HG03139 (cell line): ENCODE measurements at regions not wholly inside any gene's neighbourhood (a gene's known extent, or its start where the extent isn't known, plus 50 kb on each side); places are given as distances from the start of the nearest gene placed in this dataset.

ENCODE experiments used
- ATAC-seq: cut with Tn5 transposase; IDR thresholded peaks from one replicate; pipeline ENCODE4 v1.9.1; 2021; ENCODE audit not compliant: unreplicated experiment

DNA sequence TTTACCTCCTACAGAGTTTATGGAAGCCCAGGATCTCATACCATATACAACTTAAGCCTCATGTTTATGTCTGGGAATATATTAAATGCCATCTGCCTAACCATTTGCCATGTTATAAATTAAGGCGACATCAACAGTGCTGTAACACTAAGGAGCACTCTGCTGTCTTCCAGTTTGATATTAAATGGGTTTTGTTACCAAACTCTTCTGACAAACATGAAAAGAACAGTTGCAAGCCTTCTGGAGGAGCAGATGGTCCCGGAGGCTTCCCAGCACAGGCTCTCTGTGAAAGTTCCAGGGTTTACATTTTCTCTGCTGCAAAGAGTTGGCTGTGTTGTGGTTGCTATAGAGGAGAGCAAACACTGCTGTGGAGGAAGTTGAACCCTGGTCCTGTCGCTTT is 545.3 kb upstream of the SALL1 start:
- ATAC-seq, result no peak

DNA sequence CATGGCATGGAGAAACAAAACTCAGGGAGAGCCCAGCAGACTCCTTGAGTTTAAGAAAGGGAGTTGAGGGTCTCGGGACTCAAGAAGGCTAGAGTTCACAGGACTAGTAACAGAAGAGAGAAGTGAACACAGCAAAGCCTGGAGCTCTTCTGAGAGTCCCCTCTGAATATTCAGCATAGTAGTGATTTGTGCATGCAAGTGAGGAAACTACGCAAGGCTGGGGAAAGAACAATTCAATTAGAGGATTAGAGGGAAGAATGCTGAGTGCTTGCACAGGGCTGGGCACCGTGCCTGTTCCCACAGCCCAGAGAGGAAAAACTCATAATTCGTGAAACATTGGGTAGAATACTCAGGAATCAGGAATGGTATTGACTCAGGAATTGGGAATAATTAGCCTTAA is 540.0 kb upstream of the SALL1 start:
- ATAC-seq, result no peak

DNA sequence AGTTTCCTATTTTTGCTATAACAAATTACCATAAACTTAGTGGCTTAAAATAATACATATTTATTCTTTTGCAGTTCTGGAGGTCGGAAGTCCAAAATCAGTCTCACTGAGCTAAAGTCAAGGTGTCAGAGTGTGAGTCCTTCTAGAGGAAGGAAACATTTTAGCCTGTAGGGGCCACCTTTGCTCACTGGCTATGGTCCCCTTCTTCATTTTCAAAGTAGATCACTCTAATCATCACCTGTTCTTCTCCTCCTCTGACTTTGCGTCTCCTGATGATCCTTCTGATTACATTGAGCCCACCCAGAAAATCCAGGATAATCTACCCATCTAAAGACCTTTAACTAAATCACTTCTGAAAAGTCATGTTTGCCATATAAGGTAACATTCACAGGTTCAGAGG is 534.4 kb upstream of the SALL1 start:
- no peak for ATAC-seq

DNA sequence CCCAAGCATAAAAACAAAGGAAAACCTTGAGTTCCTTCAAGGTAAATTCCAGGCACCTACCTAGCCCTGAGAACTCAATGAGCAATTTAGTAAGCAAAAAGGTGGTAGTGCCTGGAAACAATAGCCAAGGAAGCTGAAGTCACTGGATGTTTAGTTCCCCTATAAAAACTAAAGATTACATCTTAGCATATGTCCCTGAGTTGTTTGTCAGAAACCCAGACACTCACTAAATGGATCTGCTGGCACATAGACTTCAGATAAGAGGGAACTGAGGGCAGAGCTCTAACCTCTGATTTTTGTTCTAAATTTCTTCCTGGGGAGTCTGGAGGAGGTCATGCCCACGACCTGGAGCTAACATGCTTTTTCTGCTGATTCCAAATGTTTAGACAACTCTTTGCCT is 532.8 kb upstream of the SALL1 start:
- no peak for ATAC-seq

DNA sequence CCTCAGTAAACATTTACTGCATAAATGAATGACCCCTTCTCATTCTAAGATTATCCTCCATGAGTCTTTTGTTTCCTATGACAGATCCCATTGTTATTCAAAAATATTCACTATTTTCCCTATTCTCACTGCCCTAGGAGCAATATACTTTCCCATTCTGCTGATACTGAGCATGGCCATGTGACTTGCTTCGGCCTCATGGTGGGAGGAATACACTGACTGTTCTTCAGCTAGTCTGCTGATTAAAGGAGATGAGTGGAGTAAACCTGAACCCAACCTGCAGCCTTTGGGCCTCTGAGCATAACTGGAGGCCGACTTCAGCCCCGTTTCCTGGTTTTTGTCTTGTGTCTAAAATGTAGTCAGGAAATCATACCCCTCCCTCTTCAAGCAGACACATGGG is 531.8 kb upstream of the SALL1 start:
- no peak for ATAC-seq

- no peak for ATAC-seq
Observed at GRCh38 chr16:51674615-51675014, 523.5 kb upstream of the SALL1 start.

- no peak for ATAC-seq
Observed at GRCh38 chr16:51670527-51670926, 519.5 kb upstream of the SALL1 start.

DNA sequence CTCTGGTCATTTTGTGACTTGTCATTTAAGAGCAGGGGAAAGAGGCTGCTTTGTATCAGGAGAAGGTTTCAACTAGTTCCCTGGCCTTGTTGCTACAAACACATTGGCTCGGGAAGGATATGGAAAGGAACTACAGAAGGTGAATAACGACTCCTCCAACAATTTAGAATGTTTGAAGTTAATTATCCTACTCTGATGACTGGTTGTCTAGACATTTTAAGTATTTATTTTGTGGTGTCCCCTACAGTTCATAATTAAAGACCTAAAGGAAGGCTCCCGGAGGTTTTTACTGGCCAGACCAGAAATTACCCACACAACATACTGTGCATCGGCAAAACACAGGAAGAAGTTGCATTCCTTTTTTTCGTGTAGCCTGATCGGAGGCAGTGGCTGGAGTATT is 515.8 kb upstream of the SALL1 start:
- no peak for ATAC-seq

- no peak for ATAC-seq
Observed at GRCh38 chr16:51666074-51666473, 515.0 kb upstream of the SALL1 start.

- ATAC-seq, result no peak
Observed at GRCh38 chr16:51665436-51665998, 514.4 kb upstream of the SALL1 start.

GRCh38 chr16:51658531-51658930 is 507.5 kb upstream of the SALL1 start:
- ATAC-seq, result no peak

DNA sequence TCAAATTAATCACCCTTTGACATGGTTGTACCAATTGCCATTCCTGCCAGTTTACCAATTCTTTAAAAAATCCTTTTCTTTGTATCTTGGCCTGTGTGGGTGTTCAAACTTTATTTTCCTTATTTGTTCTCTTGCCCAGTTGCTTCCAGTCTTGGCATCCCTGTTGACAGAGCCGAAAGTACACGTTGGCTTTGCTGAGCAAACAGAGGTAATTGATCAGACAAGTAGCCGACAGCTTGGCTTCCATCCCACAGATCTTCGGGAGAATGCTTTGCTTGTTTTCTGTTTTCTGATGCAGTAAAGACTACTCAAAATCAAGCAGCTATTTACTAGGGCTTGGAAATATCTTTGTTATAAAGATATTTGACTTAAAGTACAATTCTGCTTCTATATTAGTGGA is 506.8 kb upstream of the SALL1 start:
- ATAC-seq, result no peak

DNA sequence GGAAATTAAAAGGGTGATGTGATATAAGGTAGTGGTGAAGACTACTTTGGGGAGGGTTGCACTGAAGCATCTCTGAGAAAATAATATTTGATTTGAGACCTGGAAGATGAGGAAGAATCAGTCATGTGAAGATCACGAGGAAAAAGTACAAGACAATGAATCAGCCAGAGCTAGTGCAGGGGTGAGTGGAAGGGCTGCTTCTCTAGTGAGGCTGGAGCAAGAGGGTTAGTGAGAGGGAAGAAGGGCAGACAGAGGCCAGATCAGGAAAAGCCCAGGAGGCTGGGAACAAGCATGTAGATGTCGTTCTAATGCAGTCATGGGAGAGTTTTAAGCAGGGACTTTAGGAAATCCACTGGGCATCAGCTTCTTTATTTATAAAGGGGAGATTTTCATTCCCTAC is 504.2 kb upstream of the SALL1 start:
- no peak for ATAC-seq

GRCh38 chr16:51651061-51651466 is 500.0 kb upstream of the SALL1 start:
- ATAC-seq, result no peak

DNA sequence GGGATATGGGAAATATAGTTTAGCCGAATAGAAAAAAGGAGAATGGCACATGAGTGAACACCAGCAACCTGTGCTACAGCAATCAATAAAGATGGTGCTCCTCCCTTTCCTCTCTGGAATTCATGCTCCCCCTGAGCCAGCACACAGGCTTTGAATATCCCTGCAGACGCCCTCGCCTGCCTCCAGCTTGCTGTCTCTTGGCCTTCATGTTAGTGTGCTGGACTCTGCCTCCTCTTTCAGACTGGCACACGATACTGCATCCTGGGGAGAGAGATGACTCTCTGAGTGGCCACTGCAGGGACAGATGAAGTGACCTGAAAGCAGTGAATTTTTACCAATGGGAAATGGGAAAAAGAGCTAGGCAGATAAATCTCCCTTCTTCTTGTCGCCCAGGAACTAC is 498.6 kb upstream of the SALL1 start:
- no peak for ATAC-seq

GRCh38 chr16:51648526-51648925 is 497.5 kb upstream of the SALL1 start:
- no peak for ATAC-seq

GRCh38 chr16:51641191-51641765 is 490.2 kb upstream of the SALL1 start:
- no peak for ATAC-seq

GRCh38 chr16:51640196-51640595 is 489.1 kb upstream of the SALL1 start:
- no peak for ATAC-seq

DNA sequence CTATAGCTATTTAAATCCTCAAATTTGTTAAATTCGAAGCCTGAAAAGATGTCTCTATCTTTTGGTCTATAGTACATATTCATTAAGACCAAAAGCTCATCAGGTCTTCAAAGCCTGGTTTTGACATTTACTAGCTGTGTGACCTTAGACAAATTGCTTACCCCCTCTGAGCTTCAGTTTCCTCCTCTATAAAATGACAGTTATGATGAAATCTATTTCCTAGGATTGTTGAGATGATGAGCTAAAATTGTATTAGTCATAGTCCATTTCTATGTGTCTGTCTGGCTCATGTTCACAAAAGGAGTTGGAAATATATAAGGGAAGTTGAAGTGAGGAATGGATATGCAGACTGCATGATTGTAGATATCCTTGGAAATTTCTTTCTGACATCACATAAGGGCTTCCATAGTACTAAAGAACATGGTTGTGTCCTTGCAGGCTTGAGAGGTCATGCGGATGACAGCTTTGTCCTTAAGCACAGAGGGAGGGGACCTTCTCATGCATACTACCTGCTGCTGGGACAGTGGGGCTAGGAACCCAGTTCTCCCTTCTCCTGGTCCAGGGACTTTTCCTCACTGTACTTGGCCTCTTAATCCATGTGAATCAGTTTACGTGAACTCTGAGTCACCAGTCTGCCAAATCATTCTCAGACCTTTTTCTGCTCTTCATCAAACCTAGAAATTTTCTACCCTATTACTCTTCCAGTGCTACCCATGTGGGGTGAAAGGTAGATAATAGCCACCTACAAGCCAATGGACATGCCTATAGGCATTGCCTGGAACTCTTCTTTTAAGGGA is 487.5 kb upstream of the SALL1 start:
- ATAC-seq, result no peak

DNA sequence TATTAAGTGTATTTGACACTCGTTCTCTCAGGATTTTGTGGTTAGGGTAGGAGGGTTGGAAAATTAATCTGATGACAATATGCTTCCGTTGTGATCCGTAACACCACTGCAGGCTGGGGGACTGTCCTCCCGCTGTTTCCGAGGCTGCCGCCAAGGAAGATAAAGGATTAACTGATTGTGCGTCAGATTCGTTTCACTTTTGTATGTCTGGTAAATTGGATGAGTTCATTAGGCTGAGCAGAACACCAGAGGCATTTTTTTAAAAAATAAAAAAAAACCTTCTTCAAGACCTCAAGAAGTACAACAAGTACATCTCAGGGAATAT is 486.7 kb upstream of the SALL1 start:
- ATAC-seq, result no peak

DNA sequence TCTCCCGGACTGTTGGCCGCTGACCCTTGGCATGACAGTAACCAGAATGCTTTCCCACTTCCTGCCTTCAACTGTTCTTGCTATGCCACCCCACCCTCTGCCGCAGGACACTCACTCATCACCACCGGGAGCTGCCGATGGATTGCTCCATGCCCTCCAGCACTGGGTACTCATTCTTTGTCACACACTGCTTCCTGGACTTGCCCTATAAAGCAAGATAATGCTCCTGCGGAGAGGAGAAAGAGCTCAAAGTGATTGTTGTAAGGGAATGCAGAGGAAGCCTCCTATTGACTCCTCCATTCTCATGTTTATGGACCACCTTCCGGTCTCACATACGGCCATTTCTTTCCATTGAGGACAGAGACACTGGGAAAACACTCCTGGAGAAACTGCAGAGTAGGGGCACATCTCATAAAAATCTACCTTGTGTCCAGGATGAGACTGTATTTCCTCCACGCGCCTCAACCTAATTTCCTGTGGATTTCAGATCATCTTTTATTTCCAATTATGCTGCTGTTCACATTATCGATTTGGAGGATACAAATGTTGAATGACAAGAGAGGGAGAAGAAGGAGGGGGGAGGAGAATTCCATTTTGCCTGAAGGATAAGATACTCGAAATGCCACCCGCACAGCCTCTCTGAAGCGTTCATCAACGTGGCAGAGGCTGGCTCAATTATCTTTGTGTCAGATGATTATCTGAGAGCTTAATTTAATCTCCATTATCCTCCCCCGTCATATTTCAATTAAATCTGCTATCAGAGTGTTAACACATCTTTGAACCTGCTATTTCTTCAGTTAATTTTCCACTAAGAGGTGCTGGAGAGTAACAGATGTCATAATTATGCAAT is 486.1 kb upstream of the SALL1 start:
- no peak for ATAC-seq

DNA sequence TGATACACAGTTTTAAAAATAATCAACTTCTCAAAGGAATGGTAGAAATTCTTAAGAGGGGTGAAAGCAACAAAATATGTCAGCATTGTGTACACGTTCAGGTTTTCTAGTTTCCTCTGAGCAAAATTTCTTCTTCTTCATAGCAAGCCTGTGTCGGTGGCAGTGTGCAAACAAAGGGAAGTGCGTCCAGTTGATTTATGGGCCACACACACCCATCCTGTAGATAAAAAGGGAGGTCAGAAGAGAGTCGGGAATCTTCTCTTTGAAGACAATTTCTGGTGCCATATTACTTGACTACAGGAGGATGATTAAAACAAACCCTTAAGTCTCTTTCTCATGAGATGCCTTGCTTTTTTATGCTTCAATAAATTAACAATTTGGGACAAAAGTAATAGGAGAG is 484.1 kb upstream of the SALL1 start:
- ATAC-seq, result no peak
